Esophagus (tissue), 2 donors: ENCODE measurements at regions not wholly inside any gene's neighbourhood (a gene's known extent, or its start where the extent isn't known, plus 50 kb on each side); places are given as distances from the start of the nearest gene placed in this dataset.
"Not testable (repeated sequence)": the region's sequence is repeated elsewhere in the genome, so short reads cannot be mapped to it uniquely, and the experiment has no call there.

Experiments used
- H3K27ac ChIP-seq, 2 donors: one replicate each; pipeline ENCODE4 v1.5.1; 2013; ENCODE audit warnings: low read depth in 2 of 2, mild to moderate bottlenecking in 2 of 2, inconsistent platforms in 1 of 2, low read length in 1 of 2, moderate library complexity in 1 of 2
- H3K27me3 ChIP-seq, 2 donors: one replicate each; pipeline ENCODE4 v1.6.1; 2013; ENCODE audit warnings: low read length in 2 of 2, control low read depth in 1 of 2, mild to moderate bottlenecking in 1 of 2; ENCODE audit not compliant: insufficient read depth in 2 of 2, control insufficient read depth in 1 of 2
- H3K36me3 ChIP-seq, 2 donors: one replicate each; pipeline ENCODE4 v1.6.1; 2013; ENCODE audit warnings: low read length in 1 of 2; ENCODE audit not compliant: control insufficient read depth in 2 of 2, insufficient read depth in 2 of 2
- H3K4me1 ChIP-seq, 2 donors: one replicate each; pipeline ENCODE4 v1.6.1; 2013; ENCODE audit warnings: low read length in 1 of 2; ENCODE audit not compliant: control insufficient read depth in 2 of 2, insufficient read depth in 2 of 2
- H3K4me3 ChIP-seq, 2 donors: one replicate each; pipeline ENCODE4 v1.5.1; 2013; ENCODE audit warnings: low read length in 2 of 2, mild to moderate bottlenecking in 2 of 2, low read depth in 1 of 2, moderate library complexity in 1 of 2
- H3K9me3 ChIP-seq, 2 donors: one replicate each; pipeline ENCODE4 v1.6.1; 2013; ENCODE audit warnings: mild to moderate bottlenecking in 2 of 2, low read depth in 1 of 2, low read length in 1 of 2, moderate library complexity in 1 of 2; ENCODE audit not compliant: control insufficient read depth in 2 of 2, insufficient read depth in 1 of 2
- WGBS, 2 donors: extraction: QIAGEN DNeasy Blood & Tissue Kit; methylation state at CpG; one replicate each; pipeline ENCODE4 v1.1.7; 2013; 5-methylcytosine and 5-hydroxymethylcytosine counted together
- donor health status: healthy with polysubstance abuse.
- donor health status: Bipolar disorder and iron deficiency.

GRCh38 chr18:1090758-1091157 lies 186.1 kb downstream of the ADCYAP1 start:
- Histone ChIP-seq H3K36me3 (no peaks in the 10 kb centered on the region), H3K9me3 (peaks cover 2 to 4% of the 10 kb centered on the region in 2 donors), H3K27me3 (no peaks in the 10 kb centered on the region), H3K4me3 (no peak overlapping the region), H3K4me1 (no peaks in the 10 kb centered on the region), H3K27ac (no peak overlapping the region)
- 53 to 72% methylated on average over 1 of the region's 1 CpG for WGBS, 2 donors

GRCh38 chr18:1092228-1092627 lies 187.6 kb downstream of the ADCYAP1 start:
- Histone ChIP-seq H3K27me3 (no peaks in the 10 kb centered on the region), H3K9me3 (peaks cover 2 to 4% of the 10 kb centered on the region in 2 donors), H3K36me3 (no peaks in the 10 kb centered on the region), H3K27ac (no peak overlapping the region), H3K4me1 (no peaks in the 10 kb centered on the region), H3K4me3 (no peak overlapping the region)
- WGBS, 2 donors: 61 to 69% methylated on average over 5 of the region's 5 CpGs

GRCh38 chr18:1094409-1094808 lies 189.7 kb downstream of the ADCYAP1 start:
- WGBS, 2 donors: 81 to 84% methylated on average over 4 of the region's 4 CpGs
- no peaks in the 10 kb centered on the region for H3K27me3 ChIP-seq
- no peaks in the 10 kb centered on the region for H3K4me1 ChIP-seq
- no peak overlapping the region for H3K4me3 ChIP-seq
- H3K9me3 ChIP-seq: peaks cover under 1 to 7% of the 10 kb centered on the region in 2 donors
- H3K36me3 ChIP-seq: no peaks in the 10 kb centered on the region
- H3K27ac ChIP-seq: no peak overlapping the region

GRCh38 chr18:1097991-1098735 lies 193.5 kb downstream of the ADCYAP1 start:
- H3K4me3 ChIP-seq, H3K27me3 ChIP-seq, H3K36me3 ChIP-seq, H3K9me3 ChIP-seq, H3K27ac ChIP-seq, H3K4me1 ChIP-seq: not testable (repeated sequence)
- WGBS, 2 donors: 95 to 96% methylated on average over 51 of the region's 51 CpGs

GRCh38 chr18:1102848-1103247 lies 198.2 kb downstream of the ADCYAP1 start:
- WGBS, 2 donors: 66 to 67% methylated on average over 2 of the region's 2 CpGs
- peaks cover 0 to 6% of the 10 kb centered on the region in 2 donors for H3K9me3 ChIP-seq
- H3K4me3 ChIP-seq: no peak overlapping the region
- no peaks in the 10 kb centered on the region for H3K36me3 ChIP-seq
- H3K4me1 ChIP-seq: no peaks in the 10 kb centered on the region
- H3K27me3 ChIP-seq: no peaks in the 10 kb centered on the region
- H3K27ac ChIP-seq: no peak overlapping the region

- Histone ChIP-seq H3K36me3 (no peaks in the 10 kb centered on the region), H3K27me3 (no peaks in the 10 kb centered on the region), H3K4me1 (no peaks in the 10 kb centered on the region), H3K9me3 (peaks cover 0 to under 1% of the 10 kb centered on the region in 2 donors), H3K4me3 (no peak overlapping the region), H3K27ac (no peak overlapping the region)
- WGBS, 2 donors: 46 to 60% methylated on average over 2 of the region's 2 CpGs
Measured at GRCh38 chr18:1103537-1103936, 198.9 kb downstream of the ADCYAP1 start.

- Histone ChIP-seq H3K4me3 (no peak overlapping the region), H3K9me3 (no peaks in the 10 kb centered on the region), H3K36me3 (no peaks in the 10 kb centered on the region), H3K4me1 (no peaks in the 10 kb centered on the region), H3K27ac (no peak overlapping the region), H3K27me3 (no peaks in the 10 kb centered on the region)
- WGBS, 2 donors: 44 to 45% methylated on average over 4 of the region's 4 CpGs
Measured at GRCh38 chr18:1104181-1104881, 199.7 kb downstream of the ADCYAP1 start.

GRCh38 chr18:1124495-1124894 lies 219.8 kb downstream of the ADCYAP1 start:
- no peak overlapping the region for H3K27ac ChIP-seq

GRCh38 chr18:1133541-1133940 lies 228.9 kb downstream of the ADCYAP1 start:
- H3K4me3 ChIP-seq: no peak overlapping the region
- no peaks in the 10 kb centered on the region for H3K36me3 ChIP-seq
- no peaks in the 10 kb centered on the region for H3K4me1 ChIP-seq
- no peaks in the 10 kb centered on the region for H3K27me3 ChIP-seq
- H3K27ac ChIP-seq: no peak overlapping the region
- 38 to 48% methylated on average over 2 of the region's 2 CpGs for WGBS, 2 donors
- no peaks in the 10 kb centered on the region for H3K9me3 ChIP-seq

More at GRCh38 chr18:1124495-1124894, 219.8 kb downstream of the ADCYAP1 start:
- Histone ChIP-seq H3K36me3 (no peaks in the 10 kb centered on the region), H3K4me3 (no peak overlapping the region), H3K27me3 (no peaks in the 10 kb centered on the region), H3K4me1 (no peaks in the 10 kb centered on the region), H3K9me3 (no peaks in the 10 kb centered on the region)
- WGBS, 2 donors: 87 to 95% methylated on average over 2 of the region's 2 CpGs

- Histone ChIP-seq H3K27me3 (no peaks in the 10 kb centered on the region), H3K36me3 (no peaks in the 10 kb centered on the region), H3K4me1 (no peaks in the 10 kb centered on the region), H3K27ac (no peak overlapping the region), H3K4me3 (no peak overlapping the region), H3K9me3 (no peaks in the 10 kb centered on the region)
- WGBS, 2 donors: 50 to 51% methylated on average over 1 of the region's 1 CpG
Measured at GRCh38 chr18:1147730-1148129, 243.1 kb downstream of the ADCYAP1 start.
